HCT116 (cell line): ENCODE measurements at regions not wholly inside any gene's neighbourhood (a gene's known extent, or its start where the extent isn't known, plus 50 kb on each side); places are given as distances from the start of the nearest gene placed in this dataset.

Experiments
- ATAC-seq: fragments of 200-7000 bp; cut with Tn5 transposase; 2 replicates; pipeline ENCODE4 v1.9.1; 2020; ENCODE audit warnings: mild to moderate bottlenecking, moderate library complexity
- BruUV-seq: library from RNA; stranded (reverse); fragments of 400-500 nt; replicated peaks from 2 replicates; lab custom pipeline; 2021; lab: Mats Ljungman, UMichigan
- CTCF ChIA-PET: fragments of 300-600 bp; sonication (Branson Sonifier 250); formaldehyde crosslinking; loops from one replicate; lab custom pipeline; 2021; ENCODE audit warnings: antibody characterized with exemption; lab: Charles Lee
- POLR2A ChIA-PET: fragments of 300-600, 350-600 bp; sonication (Branson Sonifier 250); formaldehyde crosslinking; loops from one replicate; lab custom pipeline; 2021; ENCODE audit warnings: antibody characterized with exemption; lab: Charles Lee
- RAD21 ChIA-PET, 2 experiments: fragments of 300-600 bp; sonication (Branson Sonifier 250); formaldehyde crosslinking; loops; one replicate each; lab custom pipeline; 2023; ENCODE audit warnings: low total read pairs in 2 of 2; ENCODE audit not compliant: uncharacterized antibody in 2 of 2, unreplicated experiment in 2 of 2, low non-redundant PET in 1 of 2; lab: Charles Lee
- DNase-seq: peaks from one replicate; pipeline ENCODE4 v3.0.0-alpha.2; 2010; ENCODE audit warnings: low read depth, low spot score
- H2AFZ ChIP-seq: fragments of 200-600 bp; shearing (Covaris generic), sonication (generic); 2 replicates; pipeline ENCODE4 v1.6.1; 2017; ENCODE audit warnings: low read depth, mixed run types, mixed read lengths, antibody characterized with exemption, low read length; ENCODE audit not compliant: poor library complexity, severe bottlenecking
- H3K27ac ChIP-seq: 2 replicates; pipeline ENCODE4 v1.5.1; 2012; ENCODE audit warnings: low read depth, low read length
- H3K27me3 ChIP-seq: fragments of 200-600 bp; sonication (generic); 2 replicates; pipeline ENCODE4 v1.6.1; 2016; ENCODE audit warnings: mixed run types, low read length, mixed read lengths; ENCODE audit not compliant: insufficient read depth
- H3K36me3 ChIP-seq, 2 experiments: fragments of 200-500 bp in 1 of 2; fragments of 200-600 bp in 1 of 2; sonication (Bioruptor generic) in 1 of 2; sonication (generic) in 1 of 2; 2 replicates each; pipeline versions ENCODE4 v1.5.1 to v1.6.1; 2014 to 2016; ENCODE audit warnings: low read length in 2 of 2, inconsistent platforms in 1 of 2, mixed read lengths in 1 of 2, mixed run types in 1 of 2; ENCODE audit not compliant: insufficient read depth in 2 of 2, control insufficient read depth in 1 of 2
- H3K4me1 ChIP-seq, 2 experiments: fragments of 200-600 bp in 1 of 2; sonication (generic) in 1 of 2; 2 replicates each; pipeline versions ENCODE4 v1.5.1 to v1.6.1; 2012 to 2017; ENCODE audit warnings: low read length in 2 of 2, inconsistent platforms in 1 of 2, mild to moderate bottlenecking in 1 of 2, mixed read lengths in 1 of 2, mixed run types in 1 of 2, moderate library complexity in 1 of 2; ENCODE audit not compliant: insufficient read depth in 2 of 2, control insufficient read depth in 1 of 2
- H3K4me2 ChIP-seq: fragments of 200-600 bp; sonication (generic); 2 replicates; pipeline ENCODE4 v1.6.1; 2017; ENCODE audit warnings: mixed run types, low read length, mixed read lengths
- H3K4me3 ChIP-seq, 2 experiments: fragments of 200-600 bp in 1 of 2; sonication (generic) in 1 of 2; replicated peaks in 1 of 2; 2 replicates each; pipeline ENCODE4 v1.5.1; 2011 to 2016; ENCODE audit warnings: low read length in 2 of 2, control low read depth in 1 of 2, low read depth in 1 of 2, mild to moderate bottlenecking in 1 of 2, mixed read lengths in 1 of 2, mixed run types in 1 of 2
- H3K79me2 ChIP-seq: fragments of 200-600 bp; sonication (generic); 2 replicates; pipeline ENCODE4 v1.6.1; 2017; ENCODE audit warnings: mild to moderate bottlenecking, mixed run types, low read length, moderate library complexity, mixed read lengths; ENCODE audit not compliant: insufficient read depth
- H3K9ac ChIP-seq: fragments of 200-600 bp; sonication (generic); 2 replicates; pipeline ENCODE4 v1.6.1; 2016; ENCODE audit warnings: low read length, mixed read lengths
- H3K9me2 ChIP-seq: fragments of 200-600 bp; sonication (generic), shearing (Covaris generic); 2 replicates; pipeline ENCODE4 v1.6.1; 2017; ENCODE audit warnings: mixed run types, mild to moderate bottlenecking, moderate library complexity; ENCODE audit not compliant: insufficient read depth
- H3K9me3 ChIP-seq, 2 experiments: fragments of 200-500 bp in 1 of 2; fragments of 200-600 bp in 1 of 2; sonication (Bioruptor generic) in 1 of 2; sonication (generic) in 1 of 2; 2 replicates each; pipeline ENCODE4 v1.6.1; 2014 to 2017; ENCODE audit warnings: low read length in 2 of 2, mixed read lengths in 2 of 2, inconsistent platforms in 1 of 2, low read depth in 1 of 2, mild to moderate bottlenecking in 1 of 2, mixed run types in 1 of 2, moderate library complexity in 1 of 2; ENCODE audit not compliant: control insufficient read depth in 1 of 2, insufficient read depth in 1 of 2
- H4K20me1 ChIP-seq: fragments of 200-600 bp; sonication (generic), shearing (Covaris generic); 2 replicates; pipeline ENCODE4 v1.6.1; 2017; ENCODE audit warnings: mixed run types, mild to moderate bottlenecking, moderate library complexity; ENCODE audit not compliant: insufficient read depth
- EGR1 ChIP-seq: IDR thresholded peaks from 2 replicates; pipeline ENCODE4 v1.6.1; 2012; ENCODE audit warnings: low read depth
- ELF1 ChIP-seq: IDR thresholded peaks from 2 replicates; pipeline ENCODE4 v1.6.1; 2012; ENCODE audit warnings: low read depth, borderline replicate concordance
- FOSL1 ChIP-seq: IDR thresholded peaks from 2 replicates; pipeline ENCODE4 v1.6.1; 2012; ENCODE audit warnings: low read depth
- MAX ChIP-seq: IDR thresholded peaks from 2 replicates; pipeline ENCODE4 v1.6.1; 2012
- POLR2A ChIP-seq: IDR thresholded peaks from 2 replicates; pipeline ENCODE4 v1.7.0; 2011; ENCODE audit warnings: borderline replicate concordance; ENCODE audit not compliant: insufficient read depth, insufficient read length; ENCODE audit errors: extremely low read depth
- POLR2AphosphoS5 ChIP-seq: IDR thresholded peaks from 2 replicates; pipeline ENCODE4 v1.6.1; 2011; ENCODE audit warnings: mild to moderate bottlenecking, low read depth, low read length, moderate library complexity
- RAD21 ChIP-seq: IDR thresholded peaks from 2 replicates; pipeline ENCODE4 v1.6.1; 2012; ENCODE audit warnings: low read depth, mild to moderate bottlenecking
- REST ChIP-seq: IDR thresholded peaks from 2 replicates; pipeline ENCODE4 v1.6.1; 2012; ENCODE audit warnings: low read depth
- intact Hi-C: fragments of 100-400 bp; cut with micrococcal nuclease; formaldehyde crosslinking; loops from 2 replicates; pipeline ENCODE4 v1.10.0; 2022
- TF ChIP-seq, protein P1 (sequence below): IDR thresholded peaks from 2 replicates; pipeline ENCODE4 v1.6.1; 2012
- TF ChIP-seq, protein P2 (sequence below): IDR thresholded peaks from 2 replicates; pipeline ENCODE4 v1.6.1; 2011; ENCODE audit warnings: mild to moderate bottlenecking, low read length, moderate library complexity; ENCODE audit not compliant: insufficient replicate concordance; ENCODE audit errors: extremely low read depth

GRCh38 chr12:98244136-98244535, 271.3 kb upstream of the TMPO start:
- Histone ChIP-seq H3K9ac (no peak overlapping the region), H4K20me1 (no peaks in the 10 kb centered on the region), H3K4me1 (no peaks in the 10 kb centered on the region), H3K36me3 (no peaks in the 10 kb centered on the region), H3K27me3 (peaks cover 12% of the 10 kb centered on the region), H3K27ac (no peak overlapping the region), H3K4me3 (no peak overlapping the region)
- DNase-seq, result no peak
- BruUV-seq, result no TSS peak
- TF ChIP-seq ELF1, result no peak
- TF ChIP-seq, protein P1, sequence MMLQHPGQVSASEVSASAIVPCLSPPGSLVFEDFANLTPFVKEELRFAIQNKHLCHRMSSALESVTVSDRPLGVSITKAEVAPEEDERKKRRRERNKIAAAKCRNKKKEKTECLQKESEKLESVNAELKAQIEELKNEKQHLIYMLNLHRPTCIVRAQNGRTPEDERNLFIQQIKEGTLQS, result no peak
- no peak for TF ChIP-seq POLR2A
- TF ChIP-seq FOSL1, result no peak
- TF ChIP-seq MAX, result no peak
- TF ChIP-seq POLR2AphosphoS5, result no peak
- TF ChIP-seq EGR1, result no peak
- no peak for TF ChIP-seq REST
- no peak for TF ChIP-seq RAD21
- TF ChIP-seq, protein P2, sequence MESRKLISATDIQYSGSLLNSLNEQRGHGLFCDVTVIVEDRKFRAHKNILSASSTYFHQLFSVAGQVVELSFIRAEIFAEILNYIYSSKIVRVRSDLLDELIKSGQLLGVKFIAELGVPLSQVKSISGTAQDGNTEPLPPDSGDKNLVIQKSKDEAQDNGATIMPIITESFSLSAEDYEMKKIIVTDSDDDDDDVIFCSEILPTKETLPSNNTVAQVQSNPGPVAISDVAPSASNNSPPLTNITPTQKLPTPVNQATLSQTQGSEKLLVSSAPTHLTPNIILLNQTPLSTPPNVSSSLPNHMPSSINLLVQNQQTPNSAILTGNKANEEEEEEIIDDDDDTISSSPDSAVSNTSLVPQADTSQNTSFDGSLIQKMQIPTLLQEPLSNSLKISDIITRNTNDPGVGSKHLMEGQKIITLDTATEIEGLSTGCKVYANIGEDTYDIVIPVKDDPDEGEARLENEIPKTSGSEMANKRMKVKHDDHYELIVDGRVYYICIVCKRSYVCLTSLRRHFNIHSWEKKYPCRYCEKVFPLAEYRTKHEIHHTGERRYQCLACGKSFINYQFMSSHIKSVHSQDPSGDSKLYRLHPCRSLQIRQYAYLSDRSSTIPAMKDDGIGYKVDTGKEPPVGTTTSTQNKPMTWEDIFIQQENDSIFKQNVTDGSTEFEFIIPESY, result no peak
- TF ChIP-seq, all 23 proteins: peak for 0
- no peaks in the 10 kb centered on the region for H3K9me2 ChIP-seq
- RAD21 ChIA-PET, result no interaction called here
- no peak overlapping the region for H3K4me2 ChIP-seq
- no peaks in the 10 kb centered on the region for H3K9me3 ChIP-seq
- POLR2A ChIA-PET, result no interaction called here
- no peak for ATAC-seq
- no peaks in the 10 kb centered on the region for H3K79me2 ChIP-seq
- CTCF ChIA-PET, result no interaction called here
- no peak overlapping the region for H2AFZ ChIP-seq
- intact Hi-C loops, result no loop called here
